ENCODE measurements at regions not wholly inside any gene's neighbourhood (a gene's known extent, or its start where the extent isn't known, plus 50 kb on each side); places are given as distances from the start of the nearest gene placed in this dataset.

GRCh38 chrX:22433292-22434070 is 160.8 kb downstream of the CBLL2 start:
- no peak for TF ChIP-seq CTCF (IDR thresholded peaks at IDR 0.05; ENCODE audit: low read depth, low read length)
- H3K4me3 ChIP-seq (ENCODE audit: low read depth, low read length): no peak overlapping the region

- no peak for TF ChIP-seq CTCF (IDR thresholded peaks at IDR 0.05; ENCODE audit: low read depth, low read length)
- H3K4me3 ChIP-seq (ENCODE audit: low read depth, low read length): no peak overlapping the region
These were observed 173.2 kb downstream of the CBLL2 start for GRCh38 chrX:22445880-22446279.

GRCh38 chrX:22462959-22463358 is 190.2 kb downstream of the CBLL2 start:
- TF ChIP-seq CTCF (IDR thresholded peaks at IDR 0.05; ENCODE audit: low read depth, low read length): no peak
- no peak overlapping the region for H3K4me3 ChIP-seq (ENCODE audit: low read depth, low read length)

GRCh38 chrX:22467571-22467970 is 194.9 kb downstream of the CBLL2 start:
- no peak overlapping the region for H3K4me3 ChIP-seq (ENCODE audit: low read depth, low read length)
- TF ChIP-seq CTCF (IDR thresholded peaks at IDR 0.05; ENCODE audit: low read depth, low read length): no peak

GRCh38 chrX:22481436-22481835 is 208.7 kb downstream of the CBLL2 start:
- H3K4me3 ChIP-seq (ENCODE audit: low read depth, low read length): no peak overlapping the region
- no peak for TF ChIP-seq CTCF (IDR thresholded peaks at IDR 0.05; ENCODE audit: low read depth, low read length)

- no peak for TF ChIP-seq CTCF (IDR thresholded peaks at IDR 0.05; ENCODE audit: low read depth, low read length)
- no peak overlapping the region for H3K4me3 ChIP-seq (ENCODE audit: low read depth, low read length)
These were observed 213.6 kb downstream of the CBLL2 start for GRCh38 chrX:22486296-22486695.

- no peak overlapping the region for H3K4me3 ChIP-seq (ENCODE audit: low read depth, low read length)
- TF ChIP-seq CTCF (IDR thresholded peaks at IDR 0.05; ENCODE audit: low read depth, low read length): no peak
These were observed 244.2 kb downstream of the CBLL2 start for GRCh38 chrX:22516893-22517292.

Data from WI38 (cell line).